NCI-H2081 (cell line): ENCODE measurements at regions not wholly inside any gene's neighbourhood (a gene's known extent, or its start where the extent isn't known, plus 50 kb on each side); places are given as distances from the start of the nearest gene placed in this dataset.

Experiments used
- DNase-seq, 2 experiments: peaks; one replicate each; lab custom pipeline; 2025; lab: John Stamatoyannopoulos, UW

DNA sequence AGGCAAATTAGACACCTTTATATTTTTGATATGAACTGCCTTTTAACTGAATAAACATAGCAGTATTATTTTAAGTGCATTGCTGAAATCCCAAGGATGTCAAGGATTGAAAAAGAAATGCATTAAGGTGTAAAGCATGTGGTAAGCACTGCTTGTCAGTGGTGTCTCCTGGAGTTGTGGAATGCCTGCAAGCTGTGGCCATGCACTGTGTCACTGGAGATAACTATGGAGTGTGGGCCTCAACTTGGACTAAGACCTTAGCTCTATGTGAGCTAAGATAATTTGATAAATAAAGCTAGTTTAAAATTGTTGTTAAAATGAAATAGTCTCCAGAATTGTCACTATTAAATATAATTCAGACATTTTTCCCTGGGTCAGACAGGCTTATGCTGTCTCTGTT, 156.6 kb upstream of the OPRM1 start:
- DNase-seq = no peak

DNA sequence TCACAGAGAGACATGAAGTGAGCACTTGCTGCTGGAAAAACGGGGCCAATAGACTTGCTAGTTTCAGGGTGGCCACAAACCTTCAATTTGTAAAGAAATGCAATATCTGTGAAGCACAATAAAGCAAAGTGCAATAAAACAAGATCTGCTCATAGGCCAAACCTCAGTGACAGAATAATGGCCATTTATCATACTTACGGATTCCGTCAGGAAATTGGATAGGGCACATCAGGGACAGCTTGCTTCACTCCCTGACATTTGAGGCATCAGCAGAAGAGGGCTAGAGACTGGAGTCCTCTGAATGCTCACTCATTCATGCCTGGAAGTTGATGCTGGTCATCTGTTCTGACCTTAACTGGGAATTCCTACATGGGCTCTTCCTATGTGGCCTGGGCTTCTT, 165.5 kb upstream of the OPRM1 start:
- no peak for DNase-seq

DNA sequence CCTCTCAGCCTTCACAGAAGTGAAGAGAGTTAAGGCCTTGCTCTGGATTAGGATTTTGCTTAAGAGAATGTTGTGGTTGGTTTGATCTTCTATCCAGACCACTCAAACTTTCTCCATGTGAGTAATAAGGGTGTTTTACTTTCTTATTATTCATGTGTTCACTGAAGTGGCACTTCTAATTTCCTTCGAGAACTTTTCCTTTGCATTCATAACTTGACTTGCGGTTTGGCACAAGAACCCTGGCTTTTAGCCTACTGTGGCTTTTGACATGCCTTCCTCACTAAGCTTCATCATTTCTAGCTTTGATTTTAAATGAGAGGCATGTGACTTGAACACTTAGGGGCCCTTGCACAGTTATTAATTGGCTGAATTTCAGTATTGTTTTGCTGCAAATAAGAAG, 166.1 kb upstream of the OPRM1 start:
- no peak for DNase-seq

DNA sequence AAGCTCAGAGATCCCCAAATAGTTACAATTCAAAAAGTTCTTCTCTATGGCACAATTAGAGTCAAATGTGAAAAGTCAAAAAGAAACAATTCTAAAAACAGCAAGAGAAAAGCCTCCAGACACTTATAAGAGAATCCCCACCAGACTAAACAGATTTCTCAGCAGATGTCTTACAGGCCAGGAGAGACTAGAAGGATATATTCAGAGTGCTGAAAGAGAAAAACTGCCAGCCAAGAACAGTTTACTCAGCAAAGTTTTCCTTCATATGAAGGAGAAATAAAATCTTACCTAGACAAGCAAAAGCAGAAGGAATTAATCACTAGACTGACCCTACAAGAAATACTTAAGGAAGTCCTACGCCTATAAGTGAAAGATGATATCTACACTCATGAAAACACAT, 176.1 kb upstream of the OPRM1 start:
- no peak for DNase-seq

DNA sequence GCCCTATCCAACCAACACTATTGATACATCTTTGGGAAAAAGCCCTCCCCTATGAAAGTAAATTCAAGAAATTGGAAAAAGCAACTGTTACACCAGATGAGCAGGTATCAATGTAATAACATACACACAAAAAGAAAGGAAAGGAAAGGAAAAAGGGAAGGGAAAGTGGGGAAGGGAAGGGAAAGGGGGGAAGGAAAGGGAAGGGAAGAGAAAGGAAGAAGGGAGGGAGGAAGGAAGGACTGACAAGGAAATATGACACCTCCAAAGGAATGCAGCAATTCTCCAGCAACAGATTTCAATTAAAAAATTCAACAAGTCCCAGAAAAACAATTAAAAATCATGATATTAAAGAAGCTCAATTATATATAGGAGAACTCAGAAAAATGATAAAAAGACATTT, 176.9 kb upstream of the OPRM1 start:
- DNase-seq = no peak

DNA sequence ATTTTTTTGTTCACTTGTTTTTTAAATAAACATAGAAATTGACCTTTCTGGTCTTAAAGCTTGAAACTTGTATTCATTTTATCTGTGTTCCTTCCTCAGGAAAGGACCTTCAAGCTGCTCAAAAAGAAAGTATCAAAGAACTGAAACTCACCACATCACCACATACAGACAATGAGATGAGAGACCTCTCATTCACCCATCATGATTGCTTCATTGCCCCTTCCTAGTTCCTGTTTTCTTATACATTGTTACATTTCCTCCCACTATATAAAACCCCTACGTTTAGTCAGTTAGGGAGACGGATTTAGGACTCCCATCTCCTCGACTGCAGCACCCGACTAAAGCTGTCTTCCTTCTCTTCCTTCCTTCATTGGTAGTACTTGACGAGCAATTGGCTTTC, 180.5 kb upstream of the OPRM1 start:
- no peak for DNase-seq

DNA sequence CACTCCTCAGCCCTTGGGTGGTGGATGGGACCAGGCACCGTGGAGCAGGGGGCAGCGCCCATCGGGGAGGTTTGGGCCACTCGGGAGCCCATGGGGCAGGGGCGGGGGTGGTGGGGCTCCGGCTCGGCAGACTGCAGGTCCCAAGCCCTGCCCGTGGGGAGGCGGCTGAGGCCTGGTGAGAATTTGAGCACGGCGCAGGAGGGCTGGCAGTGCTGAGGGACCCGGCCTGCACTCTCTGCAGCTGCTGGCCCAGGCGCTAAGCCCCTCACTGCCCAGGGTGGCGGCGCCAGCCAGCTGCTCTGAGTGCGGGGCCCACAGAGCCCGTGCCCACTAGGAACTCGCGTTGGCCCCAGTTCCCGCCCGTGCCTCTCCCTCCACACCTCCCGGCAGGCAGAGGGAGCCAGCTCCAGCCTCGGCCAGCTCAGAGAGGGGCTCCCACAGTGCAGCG, 182.1 kb upstream of the OPRM1 start:
- no peak for DNase-seq

DNA sequence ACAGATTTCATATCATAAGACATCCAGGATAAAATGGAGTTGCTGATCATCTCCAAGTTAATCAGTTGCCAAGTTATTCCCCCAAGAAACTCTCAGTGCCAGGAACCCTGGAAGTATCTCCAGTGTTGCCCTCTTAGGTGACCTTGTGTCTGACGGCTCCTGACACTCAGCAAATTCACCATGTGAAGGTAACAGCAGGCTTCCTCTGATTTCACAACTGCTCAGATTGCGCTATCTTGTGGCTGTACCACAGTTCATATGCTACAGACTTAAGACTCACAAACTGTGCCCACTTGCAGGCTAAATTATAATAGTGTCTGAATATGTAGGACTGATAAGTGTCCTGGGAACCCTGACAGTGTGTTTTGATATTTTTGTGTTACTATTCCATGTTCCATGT, 186.6 kb upstream of the OPRM1 start:
- DNase-seq = no peak

DNA sequence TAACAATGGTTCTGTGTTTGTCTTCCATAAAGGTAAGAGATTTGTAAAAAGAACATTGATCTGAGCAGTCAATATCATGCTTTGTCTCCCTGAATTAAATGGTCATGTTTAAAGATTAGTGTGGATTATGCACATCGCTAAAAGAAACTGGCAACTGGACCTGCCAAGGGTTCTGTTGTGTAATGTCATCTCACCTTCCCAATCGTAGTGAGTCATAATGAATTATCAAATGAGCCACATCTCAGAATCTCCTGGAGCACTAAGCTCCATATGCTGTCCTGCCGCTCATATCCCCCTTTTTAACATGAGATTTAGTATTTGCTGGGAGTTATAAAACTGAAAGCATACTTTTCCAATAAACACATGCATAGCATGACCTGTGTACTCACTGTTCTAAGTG, 187.0 kb upstream of the OPRM1 start:
- no peak for DNase-seq

DNA sequence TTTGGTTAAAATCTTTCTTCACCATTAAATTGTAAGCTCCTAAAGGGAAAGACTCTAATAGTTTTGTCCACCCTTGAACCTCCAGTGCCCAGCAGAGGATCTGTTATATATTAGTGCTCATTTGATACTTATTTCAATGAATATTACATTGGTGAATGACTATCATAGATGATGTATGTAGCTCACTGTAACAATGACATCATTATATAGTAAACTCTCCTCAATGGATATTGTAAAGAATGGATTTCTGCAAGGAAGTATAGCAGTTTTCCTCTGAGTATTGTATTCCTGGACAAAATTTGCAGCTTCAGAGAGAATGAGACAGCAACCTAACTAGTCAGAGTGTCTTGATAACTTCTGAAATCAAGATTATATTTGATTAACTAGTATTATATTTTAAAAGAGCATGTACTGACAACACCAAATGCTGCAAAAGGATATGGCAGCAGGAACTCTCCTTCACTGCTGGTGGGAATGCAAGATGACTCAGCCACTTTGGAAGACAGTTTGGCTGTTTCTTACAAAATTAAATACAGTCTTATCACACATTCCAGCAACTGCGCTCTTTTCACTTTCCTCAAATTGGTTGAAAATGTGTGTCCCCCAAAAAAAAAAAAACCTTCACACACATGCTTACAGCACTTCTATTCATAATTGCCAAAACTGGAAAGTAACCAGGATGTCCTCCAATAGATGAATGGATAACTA, 189.8 kb upstream of the OPRM1 start:
- DNase-seq = no peak

DNA sequence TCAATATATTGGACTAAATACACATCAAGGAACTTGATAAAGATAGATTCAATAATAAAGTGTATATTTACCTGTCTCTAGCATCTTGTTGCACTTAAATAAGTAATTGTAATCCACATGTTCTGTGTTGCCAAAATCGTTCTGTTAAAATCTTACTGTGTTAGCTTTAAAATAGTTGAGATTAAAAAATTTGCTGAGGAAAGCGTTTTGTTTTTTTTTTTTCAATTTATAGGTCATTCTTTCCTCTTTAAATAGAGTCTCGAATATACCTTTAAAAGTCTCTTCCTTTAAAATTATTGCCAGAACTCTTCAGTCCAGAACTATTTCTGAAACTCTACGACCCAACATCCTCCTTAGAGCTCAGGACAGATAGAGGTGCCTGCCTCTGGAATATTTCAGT, 195.6 kb upstream of the OPRM1 start:
- no peak for DNase-seq

DNA sequence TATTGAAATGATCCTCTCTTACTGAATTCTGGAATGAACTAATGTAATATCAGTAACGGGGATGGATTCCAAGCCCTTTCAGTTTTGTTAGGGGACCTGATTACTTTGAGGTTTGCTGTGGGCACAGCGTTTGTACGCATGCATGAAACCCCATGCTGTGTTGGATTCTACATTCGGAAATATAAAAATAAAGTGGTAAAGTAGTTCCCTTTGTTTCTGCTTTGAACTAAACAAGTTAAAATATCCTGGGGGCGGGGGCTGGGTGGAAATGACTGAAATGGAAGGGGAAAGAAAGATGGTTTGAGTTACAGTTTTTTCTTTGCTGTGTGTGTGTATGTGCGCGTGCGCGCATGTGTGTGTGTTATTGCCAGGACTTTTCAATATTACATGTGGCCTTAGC, 196.5 kb upstream of the OPRM1 start:
- no peak for DNase-seq

DNA sequence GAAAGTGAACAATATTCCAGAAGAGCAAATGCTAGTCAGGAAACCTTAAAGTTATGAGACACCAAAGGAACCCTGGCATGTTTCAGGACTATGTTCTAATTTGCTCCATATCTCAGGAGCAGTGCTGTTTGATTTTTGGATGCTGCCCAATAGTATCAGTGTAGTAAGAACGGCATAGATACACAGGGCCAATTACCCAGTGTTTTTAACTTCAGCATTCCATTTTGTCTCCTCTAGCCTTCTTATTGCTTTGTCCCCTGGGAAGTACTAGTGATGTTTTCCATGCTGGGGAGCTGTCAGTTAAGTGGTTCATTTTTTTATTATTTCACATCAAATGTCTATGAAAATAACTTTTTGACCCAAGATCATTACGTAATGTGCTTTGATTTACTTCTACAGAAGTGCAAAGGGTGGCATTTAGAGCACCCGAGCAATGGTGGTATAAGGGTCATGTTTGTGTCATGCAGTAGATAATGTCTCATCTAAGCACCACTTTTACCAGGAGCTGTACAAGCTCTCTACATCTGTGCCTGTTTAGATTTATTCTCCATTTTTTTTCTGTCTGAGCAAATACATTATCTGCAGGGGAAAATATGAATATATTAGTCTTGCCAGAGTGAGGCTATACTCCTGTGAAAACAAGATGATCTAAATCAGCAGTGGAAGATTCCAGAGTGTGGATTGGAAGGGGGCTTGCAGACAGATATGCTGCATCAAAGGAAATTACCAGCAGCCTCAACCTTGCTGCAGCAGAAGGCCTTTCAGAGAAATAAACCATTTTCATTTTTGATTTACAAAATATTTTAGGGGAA, 198.8 kb upstream of the OPRM1 start:
- no peak for DNase-seq

DNA sequence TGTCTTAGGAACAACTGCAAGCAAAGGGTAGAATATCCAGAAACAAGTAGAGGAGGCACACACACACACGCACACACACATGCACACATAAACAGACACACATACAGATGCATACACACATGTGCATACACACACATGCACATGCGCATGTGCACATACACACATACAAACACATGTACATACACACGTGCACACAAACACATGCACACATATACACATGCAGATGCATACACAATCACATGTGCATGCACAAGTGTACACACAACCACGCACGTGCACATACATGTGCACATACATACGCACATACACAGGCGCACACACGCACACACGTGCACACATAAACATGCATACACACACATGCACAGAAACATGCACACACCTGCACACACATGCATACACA, 206.5 kb upstream of the OPRM1 start:
- DNase-seq = no peak

DNA sequence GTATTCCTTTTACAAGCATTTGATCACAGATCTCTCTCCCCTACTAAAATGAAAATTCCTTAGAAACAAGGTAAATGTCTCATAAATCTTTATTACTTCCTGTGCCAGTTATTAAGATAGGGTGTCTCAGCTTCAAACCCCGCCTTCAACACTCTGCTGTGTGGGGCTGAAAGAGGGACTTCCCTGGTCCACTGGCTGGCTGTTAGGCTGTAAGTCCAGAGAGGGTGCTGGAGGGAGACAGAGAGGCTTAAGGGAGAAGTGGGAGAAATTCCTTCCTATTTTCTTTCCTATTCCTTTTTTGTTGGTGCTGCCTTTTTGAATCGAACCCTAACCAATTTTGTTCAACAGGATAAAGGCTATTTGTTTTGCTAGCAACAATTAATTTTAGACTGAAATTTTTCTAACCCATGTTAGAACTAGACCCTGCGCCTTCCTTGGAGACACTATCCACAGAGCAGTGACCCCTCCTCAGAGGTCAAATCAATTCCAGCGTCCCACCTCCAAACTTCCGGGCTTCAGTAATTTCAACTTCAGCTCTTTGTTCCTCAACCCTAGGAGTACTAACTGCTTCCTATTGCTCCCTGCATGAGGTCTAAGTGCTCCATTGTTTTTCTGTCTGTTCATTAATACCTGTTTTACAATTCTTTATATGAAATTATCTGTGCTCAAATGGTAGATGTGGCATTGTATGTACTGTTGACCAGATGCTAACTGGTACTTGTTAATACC, 207.5 kb upstream of the OPRM1 start:
- DNase-seq = no peak

DNA sequence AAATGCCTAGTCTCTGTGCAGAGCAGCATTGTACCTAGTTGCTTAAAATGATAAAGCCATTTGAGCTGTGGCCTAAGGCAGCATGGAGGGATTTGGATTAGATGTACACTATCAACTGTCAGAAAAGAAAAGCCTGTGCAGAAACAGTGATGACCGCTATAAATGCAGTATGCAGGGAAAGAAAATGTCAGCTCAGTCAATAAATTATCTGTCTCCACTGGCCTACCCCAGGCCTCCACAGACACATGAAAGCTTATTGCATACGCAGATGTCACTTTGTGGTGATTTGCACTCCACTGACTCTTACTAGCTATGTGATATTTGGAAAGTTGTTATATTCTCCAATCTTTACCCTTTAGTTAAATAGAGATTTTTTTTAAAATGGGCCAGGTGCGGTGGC, 221.9 kb upstream of the OPRM1 start:
- no peak for DNase-seq

DNA sequence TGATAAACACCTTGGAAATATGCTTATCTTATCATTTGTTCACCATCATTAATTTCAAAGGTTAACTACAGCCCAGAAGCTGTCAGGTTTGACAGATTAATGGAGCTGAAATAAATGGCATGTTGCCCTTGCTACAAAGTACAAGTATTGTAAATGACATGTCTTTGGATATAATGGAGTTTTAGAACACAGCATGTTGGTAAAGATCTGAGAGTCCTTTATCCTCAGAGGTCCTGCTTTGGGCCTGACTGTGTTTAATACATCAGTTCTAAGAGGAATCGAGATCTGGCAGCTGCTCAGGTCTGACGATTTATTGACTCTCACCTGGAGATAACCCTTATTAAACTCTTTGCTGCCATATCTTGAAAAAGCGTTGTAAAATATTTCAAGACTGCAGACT, 222.7 kb upstream of the OPRM1 start:
- peak in 1 of 2 experiments; percentile 5 for DNase-seq

DNA sequence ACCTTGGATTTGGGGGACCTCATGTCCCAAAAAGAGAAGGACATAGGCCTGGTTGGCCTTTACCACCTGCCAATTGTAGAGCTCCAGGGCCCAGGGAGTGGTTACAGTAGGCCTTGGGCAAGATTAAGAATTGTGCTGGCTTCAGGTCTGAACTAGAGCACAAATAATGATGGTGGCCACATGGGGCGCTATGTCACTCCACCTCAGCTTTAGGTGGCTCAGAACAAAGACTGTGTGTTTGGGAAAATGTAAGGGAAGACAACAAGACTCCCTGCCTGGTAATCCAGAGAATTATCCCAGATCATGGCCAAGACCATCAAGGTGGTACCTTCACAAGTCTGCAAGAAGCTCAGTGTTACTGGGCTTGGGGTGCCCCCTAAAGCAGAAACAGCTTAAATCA, 224.9 kb upstream of the OPRM1 start:
- DNase-seq = no peak

DNA sequence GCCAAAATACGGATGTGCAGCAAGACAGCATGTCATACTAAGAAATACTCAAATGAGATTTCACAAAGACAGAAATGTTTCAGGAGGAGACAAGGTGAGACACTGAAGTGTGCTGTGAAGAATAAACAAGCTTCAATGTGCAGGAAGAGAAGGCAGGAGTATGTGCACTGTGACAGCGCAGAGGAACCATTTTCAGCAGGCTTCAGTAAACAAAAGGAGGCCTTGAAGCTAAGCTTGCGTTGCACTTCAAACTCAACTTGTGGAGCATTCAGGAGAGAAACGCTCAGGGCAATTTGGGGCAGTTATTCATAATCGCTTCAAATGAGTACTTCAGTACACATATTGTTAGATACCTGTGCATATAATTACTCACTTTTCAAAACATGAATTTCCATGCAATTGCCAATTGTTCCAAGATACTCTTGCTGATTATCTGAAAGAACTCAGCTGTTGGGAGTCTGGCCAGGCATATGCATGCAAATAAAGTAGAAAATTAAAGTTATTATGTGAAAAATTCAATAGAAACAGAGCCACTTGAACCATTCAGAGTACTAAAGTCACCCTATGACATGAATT, 234.2 kb upstream of the OPRM1 start:
- peak in 1 of 2 experiments; percentile 61 for DNase-seq

DNA sequence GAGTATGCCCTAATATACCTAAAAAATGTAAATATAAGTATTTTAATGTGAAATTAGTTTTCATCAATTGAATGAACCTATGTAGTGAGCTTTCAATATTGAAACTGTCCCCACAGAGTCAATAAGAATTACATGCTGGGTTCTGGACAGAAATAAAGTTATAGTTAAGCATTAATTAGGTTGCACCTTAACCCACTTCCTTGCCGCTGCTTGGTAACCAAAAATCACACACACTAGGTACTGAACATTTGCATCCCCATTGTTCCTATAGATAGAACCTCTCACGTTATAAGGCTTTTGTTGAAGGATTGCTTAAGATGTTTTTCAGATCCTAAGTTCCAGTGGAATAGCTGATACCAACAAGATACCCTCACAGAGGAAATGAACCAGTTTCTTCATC, 237.1 kb upstream of the OPRM1 start:
- no peak for DNase-seq

DNA sequence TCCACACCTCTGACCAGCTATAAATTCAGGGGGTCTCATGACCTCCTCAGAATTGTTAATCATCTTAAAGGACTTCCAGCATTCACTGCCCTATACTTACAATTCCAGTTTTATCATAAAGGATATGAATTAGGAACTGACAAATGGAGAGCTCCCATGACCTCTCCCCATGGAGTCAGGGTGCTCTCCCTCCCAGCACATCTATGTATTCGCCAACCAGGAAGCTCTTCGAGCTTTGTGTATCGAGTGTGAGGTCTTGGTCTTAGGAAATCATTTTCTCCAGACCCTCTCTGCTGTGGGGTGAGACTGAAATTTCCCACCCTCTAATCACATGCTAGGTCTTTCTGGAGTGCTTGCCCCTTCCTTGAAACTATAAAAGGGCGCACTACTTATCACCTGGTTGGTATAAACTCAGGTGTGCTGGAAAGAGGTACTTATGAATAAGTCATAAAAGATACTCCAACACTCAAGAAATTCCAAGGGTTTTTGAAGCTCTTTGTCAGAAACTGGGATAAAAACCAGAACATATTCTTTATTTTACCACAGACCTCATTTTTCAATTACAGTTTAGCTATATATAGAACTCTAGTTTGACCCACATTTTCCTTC, 238.4 kb upstream of the OPRM1 start:
- DNase-seq = no peak

DNA sequence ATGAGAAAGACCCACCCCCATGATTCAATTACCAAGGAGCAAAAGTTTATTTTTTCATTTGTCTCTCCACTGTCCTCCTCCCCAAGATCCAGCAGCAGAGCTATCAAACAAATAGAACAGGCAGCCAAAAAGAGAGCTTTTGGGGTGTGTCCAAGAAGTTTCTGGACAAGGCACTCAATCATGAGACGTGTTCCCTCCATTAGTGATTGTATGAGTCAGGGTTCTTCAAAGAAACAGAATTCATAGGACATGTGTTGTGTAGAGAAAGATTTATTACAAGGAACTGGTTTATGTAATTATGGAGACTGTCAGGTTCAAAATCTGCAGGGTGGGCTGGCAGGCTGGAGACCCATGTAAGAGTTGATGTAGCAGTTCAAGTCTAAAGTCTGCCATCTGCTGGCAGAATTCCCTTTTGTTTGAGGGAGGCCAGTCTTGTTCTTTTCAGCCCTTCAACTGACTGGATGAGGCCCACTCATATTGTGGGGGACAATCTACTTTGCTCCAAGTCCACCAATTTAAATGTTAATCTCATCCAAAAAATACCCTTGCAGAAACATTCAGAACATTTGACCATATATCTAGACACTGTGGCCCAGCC, 248.1 kb upstream of the OPRM1 start:
- DNase-seq = peak in 1 of 2 experiments; percentile 6
